Muscle of arm (tissue), 1 donor: ENCODE measurements at regions not wholly inside any gene's neighbourhood (a gene's known extent, or its start where the extent isn't known, plus 50 kb on each side); places are given as distances from the start of the nearest gene placed in this dataset.

ENCODE experiments used
- DNase-seq: peaks from one replicate; pipeline ENCODE4 v3.0.0-alpha.2; 2013

DNA sequence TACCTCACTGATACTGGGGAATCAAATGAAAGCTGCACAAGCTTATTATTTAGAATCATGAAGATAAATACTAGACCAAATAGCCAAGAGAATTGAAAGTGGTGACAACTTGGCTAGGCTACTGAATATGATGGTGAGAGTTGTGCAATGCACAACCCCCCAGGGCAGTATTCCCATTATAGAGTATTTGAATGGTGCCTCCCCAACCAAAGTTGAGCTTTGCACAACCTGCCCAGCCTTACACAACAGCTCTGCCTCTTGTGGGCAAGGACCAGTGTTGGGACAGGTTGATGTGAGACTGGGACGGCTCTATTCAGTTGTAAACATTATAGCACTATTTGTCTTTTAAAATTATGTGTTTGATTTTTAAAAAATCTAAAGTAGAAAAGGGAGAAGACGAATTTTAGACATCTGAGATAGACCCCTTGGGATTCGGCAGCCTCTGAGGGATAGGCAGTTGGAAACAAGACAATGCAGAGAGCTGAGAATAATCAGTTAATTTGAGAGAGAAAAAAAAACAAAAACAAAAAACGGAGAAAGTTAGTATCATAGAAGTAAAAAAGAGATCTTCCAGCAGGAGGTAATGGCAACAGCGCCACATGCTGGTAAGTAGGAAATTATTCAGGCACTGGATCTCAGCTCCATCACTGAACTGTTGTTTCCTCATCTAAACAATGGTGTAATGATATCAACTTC is 91.0 kb upstream of the KCNA3 start:
- peak; percentile 25 for DNase-seq

DNA sequence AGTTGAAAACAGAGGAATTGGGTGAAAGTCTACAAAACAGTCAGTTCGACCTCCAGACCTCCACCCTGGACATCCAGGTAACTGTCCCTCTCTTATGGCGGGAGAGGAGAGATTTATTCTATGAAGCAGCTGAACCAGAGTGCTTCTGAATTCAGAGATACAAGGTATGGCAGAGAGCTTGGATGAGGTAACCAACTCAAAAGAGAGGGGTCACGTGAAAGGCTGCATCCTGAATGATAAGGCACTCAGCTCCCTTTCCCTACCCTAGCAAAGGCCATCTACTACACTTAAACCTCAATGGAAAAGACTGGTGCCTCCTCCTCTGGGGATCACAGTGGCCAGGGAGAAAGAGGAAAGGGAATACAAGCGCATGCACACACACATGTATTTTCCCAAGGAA is 88.4 kb upstream of the KCNA3 start:
- no peak for DNase-seq

DNA sequence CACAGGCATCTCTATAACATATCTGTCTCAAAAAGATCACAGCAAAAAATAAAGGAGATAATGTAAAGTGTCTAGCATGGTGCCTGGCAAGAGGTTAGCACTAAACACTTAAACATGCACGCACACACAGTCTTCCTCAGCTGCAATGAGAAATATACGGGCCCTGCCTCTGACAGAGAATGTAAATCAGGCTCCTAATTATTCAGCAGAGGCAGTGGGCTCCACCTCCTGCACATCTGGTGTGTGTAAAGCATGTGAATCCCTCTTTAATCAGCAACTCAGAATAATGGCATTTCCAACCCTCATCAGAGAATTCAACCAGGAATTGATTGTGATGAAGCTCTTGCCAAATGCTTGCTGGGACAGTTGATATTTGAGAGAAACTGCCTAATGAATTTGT is 85.6 kb upstream of the KCNA3 start:
- no peak for DNase-seq

DNA sequence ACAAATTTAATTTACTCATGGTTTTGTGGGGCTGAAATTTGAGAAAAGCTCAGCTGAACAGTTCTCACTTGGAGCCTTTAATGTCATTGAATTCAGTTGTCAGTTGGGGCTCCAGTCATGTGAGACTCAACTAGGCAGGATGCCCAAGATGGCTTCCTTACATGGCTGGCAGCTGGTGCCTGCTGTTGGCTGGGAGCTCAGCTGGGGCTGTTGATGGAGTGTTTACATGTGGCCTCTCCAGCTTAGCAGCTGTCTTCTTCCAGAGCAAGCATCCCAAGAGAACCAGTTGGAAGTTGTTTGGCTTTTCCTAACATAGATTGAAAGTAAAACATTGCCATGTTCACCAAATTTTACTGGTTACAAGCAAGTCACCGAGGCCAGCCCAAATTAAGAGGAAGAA is 81.8 kb upstream of the KCNA3 start:
- peak; percentile 48 for DNase-seq

DNA sequence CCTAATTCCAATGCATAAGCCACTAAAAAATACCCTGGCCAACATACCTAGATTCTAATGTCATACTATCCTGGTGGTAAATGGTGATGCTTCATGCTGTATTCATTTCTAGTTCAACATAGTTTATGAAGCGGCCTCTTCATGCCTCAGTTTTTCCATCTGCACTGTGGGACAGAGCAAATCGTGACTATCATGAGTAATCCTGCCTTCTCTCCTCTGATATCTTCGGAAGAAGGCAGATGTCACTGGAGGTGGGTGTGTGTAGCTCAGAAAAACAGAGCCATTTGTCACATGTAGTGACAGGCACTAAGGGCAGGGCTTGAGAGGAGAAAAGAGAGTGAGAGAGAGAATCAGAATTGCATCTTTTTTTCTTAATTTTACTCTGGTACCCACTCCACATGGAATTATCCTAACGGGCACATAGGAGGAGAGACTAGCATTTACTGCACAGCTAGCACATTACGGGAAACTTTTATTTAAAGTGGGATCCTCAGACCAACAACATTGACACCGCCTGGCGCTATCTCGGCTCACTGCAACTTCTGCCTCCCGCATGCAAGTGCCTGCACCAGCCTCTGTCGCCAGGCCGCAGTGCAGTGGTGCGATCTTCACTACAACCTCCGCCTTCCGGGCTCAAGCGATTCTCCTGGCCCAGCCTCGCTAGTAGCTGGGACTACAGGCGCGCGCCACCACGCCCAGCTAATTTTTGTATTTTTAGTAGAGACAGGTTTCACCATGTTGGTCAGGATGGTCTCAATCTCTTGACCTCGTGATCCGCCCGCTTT is 78.4 kb upstream of the KCNA3 start:
- no peak for DNase-seq

DNA sequence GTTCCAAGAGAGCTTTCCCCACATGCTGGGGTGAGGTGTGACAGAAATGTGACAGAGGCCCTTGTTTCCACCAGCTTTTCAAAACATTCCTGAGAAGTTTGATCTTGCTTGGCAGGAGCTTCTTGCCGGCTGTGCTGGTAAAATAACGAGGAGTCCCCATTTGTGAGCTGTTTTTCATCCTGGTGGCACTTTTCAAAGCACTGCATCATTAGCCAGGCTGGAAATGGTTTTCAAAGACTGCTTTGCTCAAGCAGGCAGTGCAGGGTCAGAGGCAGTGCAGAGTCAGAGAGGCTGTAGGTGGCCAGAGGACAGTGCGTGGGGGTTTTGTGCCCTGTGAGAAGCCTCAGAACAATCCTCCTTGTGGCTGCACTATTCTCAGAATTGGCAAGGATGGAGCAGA is 75.8 kb upstream of the KCNA3 start:
- DNase-seq = no peak

DNA sequence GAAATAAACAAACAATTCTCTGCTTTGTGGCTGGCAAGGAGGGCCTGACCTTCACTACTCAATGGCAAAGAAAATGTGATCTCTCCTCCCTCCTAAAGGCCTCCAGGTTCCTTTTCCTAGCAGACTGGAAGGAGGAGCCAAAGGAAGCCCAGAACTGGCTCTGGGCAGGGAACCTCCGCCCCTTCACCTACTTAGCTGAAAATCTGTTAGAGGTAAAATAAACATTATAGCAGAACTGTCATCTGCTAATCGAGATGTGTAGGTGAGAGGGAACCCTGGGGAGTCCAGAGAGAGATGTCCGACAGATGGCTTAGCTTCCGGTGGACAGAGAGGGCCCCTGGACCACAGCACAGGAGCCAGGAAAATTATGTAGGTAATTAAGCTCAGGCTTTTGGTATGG is 75.2 kb upstream of the KCNA3 start:
- DNase-seq = no peak

DNA sequence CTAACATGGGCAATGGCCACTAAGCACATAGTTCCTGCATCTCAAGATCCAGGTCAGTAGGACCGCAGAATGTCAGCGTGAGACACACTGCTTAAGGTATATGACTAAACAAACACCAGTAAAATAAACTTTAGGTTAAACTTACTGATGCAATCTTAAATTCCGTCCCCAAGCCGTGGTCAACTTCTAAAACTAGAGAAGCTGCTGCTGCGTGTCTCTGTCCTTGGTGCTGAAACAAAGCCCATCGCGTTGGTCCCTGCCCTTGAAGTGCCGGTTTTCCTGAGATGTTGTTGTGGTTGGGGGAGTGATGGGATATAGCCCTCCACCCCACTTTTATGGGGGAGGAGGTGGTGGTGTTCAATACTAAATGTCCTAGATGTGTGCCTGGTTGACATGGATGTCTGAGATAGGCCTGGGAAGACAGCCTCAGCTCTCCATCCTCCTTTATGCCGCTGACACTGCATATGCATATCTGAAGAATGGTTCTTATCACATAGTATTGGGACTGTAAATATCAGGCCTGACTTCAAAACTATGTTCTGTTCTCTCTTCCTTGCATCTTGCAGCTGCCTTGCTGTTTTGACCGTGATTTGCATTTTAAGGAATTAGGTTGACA is 72.0 kb upstream of the KCNA3 start:
- peak; percentile 59 for DNase-seq

DNA sequence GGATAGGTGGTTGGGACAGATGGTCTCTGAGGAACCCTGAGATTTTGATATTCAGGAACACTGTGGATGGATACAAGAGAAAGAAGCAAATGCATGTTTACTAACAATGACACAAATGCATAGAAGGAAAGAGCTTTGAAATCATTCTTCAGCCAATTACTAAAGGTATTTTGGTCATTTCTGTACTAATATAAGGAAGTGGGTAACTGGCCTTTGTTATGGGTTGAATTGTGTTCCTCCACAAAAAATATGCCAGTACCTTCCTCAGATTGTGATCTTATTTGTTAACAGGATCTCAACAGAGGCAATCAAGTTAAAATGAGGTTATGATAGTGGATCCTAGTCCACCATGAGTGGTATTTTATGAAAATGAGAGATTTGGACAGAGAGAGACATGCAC is 68.7 kb upstream of the KCNA3 start:
- no peak for DNase-seq

DNA sequence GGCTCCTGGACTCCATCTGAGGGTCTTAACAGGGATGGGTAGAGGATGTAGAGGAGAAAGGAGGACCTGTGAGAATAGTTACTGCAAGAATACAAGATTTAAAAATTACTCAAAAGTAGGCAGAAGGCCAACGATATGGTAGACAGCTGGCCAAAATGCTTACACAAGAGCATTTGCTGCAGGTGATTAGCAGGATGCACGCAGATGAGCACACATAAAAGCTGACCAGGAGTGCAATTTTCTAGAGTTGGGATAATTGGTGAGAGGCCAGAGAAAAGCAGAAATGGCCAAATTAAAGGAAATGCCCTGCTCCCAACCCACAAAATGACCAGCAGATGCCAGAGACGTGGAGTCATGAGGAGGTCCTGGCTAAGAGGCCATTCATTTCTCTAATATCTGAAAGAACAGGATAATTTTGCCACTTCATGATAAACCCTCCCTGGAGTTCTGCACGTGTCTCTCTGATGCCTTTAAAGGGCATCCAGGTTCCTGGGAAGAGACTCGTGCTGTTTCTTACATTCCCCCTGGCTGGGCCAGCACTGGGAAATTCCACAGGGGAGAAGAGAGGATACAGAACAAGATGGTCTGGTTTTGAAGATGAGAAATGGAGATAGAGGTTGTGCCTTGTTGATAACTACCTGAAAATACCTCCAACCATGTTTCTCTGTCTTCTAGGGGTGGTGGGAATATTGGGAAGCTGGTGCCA is 62.3 kb upstream of the KCNA3 start:
- no peak for DNase-seq

DNA sequence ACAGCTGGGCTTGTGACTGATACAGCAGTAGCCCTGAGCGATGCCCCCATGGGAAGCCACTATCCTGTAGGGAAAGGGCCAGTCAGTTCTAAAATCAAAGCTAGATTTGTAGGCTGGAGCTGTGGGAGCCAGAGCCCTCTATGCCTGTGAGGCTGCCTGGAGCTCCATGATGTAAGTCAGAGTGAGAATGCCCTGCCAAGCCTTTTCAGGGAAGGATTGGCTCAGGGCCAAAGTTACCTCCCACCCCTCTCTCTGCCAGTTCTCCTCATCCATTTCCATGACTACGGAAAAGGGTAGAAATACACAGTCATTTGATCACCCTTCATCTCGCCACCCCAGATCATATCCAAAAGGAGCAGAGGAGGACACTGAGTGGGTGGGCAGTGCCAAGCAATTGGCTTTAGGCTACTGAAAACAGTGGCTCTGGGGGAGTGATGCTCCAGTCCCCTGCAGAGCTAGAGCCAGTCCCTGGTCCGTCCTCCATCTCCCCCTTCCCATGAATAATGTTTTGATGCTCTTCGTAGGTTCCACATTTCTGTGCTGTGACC is 59.5 kb upstream of the KCNA3 start:
- no peak for DNase-seq

DNA sequence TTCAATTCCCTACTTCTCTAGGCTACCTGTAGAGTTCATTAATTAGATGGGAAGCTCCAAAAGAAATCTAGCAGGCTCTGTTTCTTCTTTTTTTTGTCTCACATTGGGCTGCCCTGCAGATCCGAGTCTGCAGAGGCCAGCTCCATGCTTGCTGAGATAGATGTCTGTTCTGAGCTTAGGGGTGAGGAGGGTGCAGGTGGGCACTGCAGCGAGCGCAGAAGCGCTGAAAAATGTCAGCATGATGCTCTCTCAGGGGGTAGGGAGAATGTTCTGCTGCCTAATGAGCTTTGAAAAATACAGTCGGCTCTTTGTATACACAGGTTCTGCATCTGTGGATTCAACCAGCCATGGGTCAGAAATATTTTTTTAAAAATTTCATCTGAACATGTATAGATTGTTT is 56.8 kb upstream of the KCNA3 start:
- no peak for DNase-seq

DNA sequence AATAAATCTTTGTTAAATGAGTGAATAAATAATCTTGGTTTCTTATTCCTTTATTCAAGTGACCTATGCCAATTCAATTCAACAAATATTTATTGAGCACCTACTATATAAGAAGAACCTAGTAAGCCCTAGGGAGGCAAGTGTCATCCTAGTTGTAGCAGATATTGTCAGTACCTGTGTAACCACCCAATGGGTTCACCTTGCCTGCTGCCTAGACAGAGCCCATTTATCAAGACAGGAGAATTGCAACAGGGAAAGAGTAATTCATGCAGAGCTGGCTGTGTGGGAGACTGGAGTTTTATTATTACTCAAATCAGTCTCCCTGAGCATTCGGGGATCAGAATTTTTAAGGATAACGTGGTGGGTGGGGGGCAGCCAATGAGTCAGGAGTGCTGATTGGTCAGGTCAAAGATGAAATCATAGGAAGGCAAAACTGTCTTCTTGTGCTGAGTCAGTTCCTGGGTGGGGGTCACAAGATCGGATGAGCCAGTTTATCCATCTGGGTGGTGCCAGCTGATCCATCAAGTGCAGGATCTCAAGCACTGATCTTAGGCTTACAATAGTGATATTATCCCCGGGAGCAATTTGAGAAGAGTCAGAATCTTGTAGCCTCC is 53.8 kb upstream of the KCNA3 start:
- DNase-seq = no peak

DNA sequence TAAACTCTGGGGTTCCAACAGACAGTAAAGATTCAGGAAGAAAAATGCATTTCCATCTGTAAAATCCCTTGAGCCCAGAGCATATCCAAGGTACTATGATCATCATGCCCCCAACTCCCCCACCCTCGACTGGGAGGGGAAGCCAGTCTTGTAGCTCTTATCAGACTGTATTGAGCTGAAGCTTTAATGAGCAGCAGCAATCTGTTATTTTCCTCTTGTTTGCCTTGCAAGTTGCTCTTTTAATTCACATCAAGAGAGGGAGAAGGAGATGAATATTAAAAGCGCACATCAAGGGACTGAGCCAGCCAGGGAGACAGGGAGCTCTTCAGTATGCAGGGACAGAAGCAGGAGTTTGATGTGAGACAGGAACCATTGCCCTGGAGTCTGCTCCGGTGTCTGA is 52.5 kb upstream of the KCNA3 start:
- no peak for DNase-seq

DNA sequence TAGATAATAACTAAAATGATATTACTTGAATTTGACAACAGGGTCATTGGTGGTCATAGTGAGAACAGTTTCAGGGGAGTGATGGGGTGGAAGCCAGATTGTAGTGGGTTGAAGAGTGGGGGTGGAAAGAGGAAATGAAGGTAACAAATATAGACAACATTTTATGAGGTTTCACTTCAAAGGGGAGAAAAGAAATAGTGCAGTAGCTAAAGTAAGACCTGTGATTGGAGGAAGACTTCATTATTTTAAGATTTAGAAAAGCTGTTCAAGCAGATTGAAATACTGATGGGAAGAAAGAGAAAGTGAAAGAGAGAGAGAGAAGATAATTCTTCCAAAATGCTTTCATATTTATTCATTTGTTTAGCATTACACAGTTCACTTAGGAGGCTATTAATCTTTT is 52.0 kb upstream of the KCNA3 start:
- DNase-seq = no peak
